ENCODE measurements at regions not wholly inside any gene's neighbourhood (a gene's known extent, or its start where the extent isn't known, plus 50 kb on each side); places are given as distances from the start of the nearest gene placed in this dataset.

- DNase-seq: no peak
Measured at GRCh38 chr16:79497606-79498350, 102.8 kb downstream of the MAF start.

GRCh38 chr16:79493911-79494310 is 106.6 kb downstream of the MAF start:
- no peak for DNase-seq

- DNase-seq: no peak
Measured at GRCh38 chr16:79492036-79492435, 108.5 kb downstream of the MAF start.

GRCh38 chr16:79485020-79485419 is 115.5 kb downstream of the MAF start:
- DNase-seq: no peak

GRCh38 chr16:79484237-79484636 is 116.3 kb downstream of the MAF start:
- no peak for DNase-seq

GRCh38 chr16:79483336-79483735 is 117.2 kb downstream of the MAF start:
- DNase-seq: no peak

GRCh38 chr16:79482011-79482410 is 118.5 kb downstream of the MAF start:
- DNase-seq: no peak

- DNase-seq: no peak
Measured at GRCh38 chr16:79480929-79481328, 119.6 kb downstream of the MAF start.

GRCh38 chr16:79480056-79480455 is 120.5 kb downstream of the MAF start:
- DNase-seq: no peak

- no peak for DNase-seq
Measured at GRCh38 chr16:79476580-79476979, 124.0 kb downstream of the MAF start.

GRCh38 chr16:79475841-79476240 is 124.7 kb downstream of the MAF start:
- no peak for DNase-seq

- DNase-seq: peak; percentile 3
Measured at GRCh38 chr16:79473456-79473855, 127.1 kb downstream of the MAF start.

- DNase-seq: no peak
Measured at GRCh38 chr16:79472426-79472825, 128.1 kb downstream of the MAF start.

GRCh38 chr16:79469999-79470398 is 130.5 kb downstream of the MAF start:
- DNase-seq: no peak

GRCh38 chr16:79468631-79469030 is 131.9 kb downstream of the MAF start:
- no peak for DNase-seq

GRCh38 chr16:79468121-79468552 is 132.4 kb downstream of the MAF start:
- no peak for DNase-seq

- DNase-seq: no peak
Measured at GRCh38 chr16:79466111-79466510, 134.4 kb downstream of the MAF start.

- DNase-seq: no peak
Measured at GRCh38 chr16:79463841-79464240, 136.7 kb downstream of the MAF start.

- DNase-seq: no peak
Measured at GRCh38 chr16:79456036-79456435, 144.5 kb downstream of the MAF start.

- no peak for DNase-seq
Measured at GRCh38 chr16:79452671-79453070, 147.9 kb downstream of the MAF start.

GRCh38 chr16:79451196-79451816 is 149.2 kb downstream of the MAF start:
- no peak for DNase-seq

GRCh38 chr16:79449900-79450299 is 150.6 kb downstream of the MAF start:
- DNase-seq: no peak

GRCh38 chr16:79449067-79449769 is 151.3 kb downstream of the MAF start:
- no peak for DNase-seq

- DNase-seq: no peak
Measured at GRCh38 chr16:79444572-79444971, 156.0 kb downstream of the MAF start.
